ENCODE measurements at regions not wholly inside any gene's neighbourhood (a gene's known extent, or its start where the extent isn't known, plus 50 kb on each side); places are given as distances from the start of the nearest gene placed in this dataset.
"Not testable (repeated sequence)": the region's sequence is repeated elsewhere in the genome, so short reads cannot be mapped to it uniquely, and the experiment has no call there.

DNA sequence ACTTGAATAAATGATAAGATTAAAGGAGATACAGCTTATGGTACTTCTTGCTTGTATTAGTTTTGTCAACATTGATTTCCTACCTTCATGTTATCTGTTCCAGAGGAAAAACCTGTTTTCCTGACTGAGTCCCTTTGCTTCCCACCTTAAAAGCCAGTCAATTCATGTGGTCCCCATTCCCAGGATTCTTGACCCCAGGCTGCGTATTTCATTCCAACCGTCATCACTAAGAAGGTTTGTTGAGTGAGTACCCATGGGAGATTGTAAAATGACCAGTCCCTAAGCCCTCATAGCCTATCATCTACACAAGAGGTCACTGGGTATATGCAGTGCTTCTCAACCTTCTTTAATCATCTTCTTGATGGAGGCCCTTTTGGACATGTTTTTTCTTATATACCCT is 52.2 kb downstream of the BEX3 start:
- in situ Hi-C loops (cut with HindIII; ENCODE audit: low pct_ligation_motif_present, low pct_unique_long_range_greater_than_20kb, low sequenced_read_pairs), result no loop called here
- DNase-seq, result no peak

GRCh38 chrX:103429026-103429425 is 52.7 kb downstream of the BEX3 start:
- in situ Hi-C loops (cut with HindIII; ENCODE audit: low pct_ligation_motif_present, low pct_unique_long_range_greater_than_20kb, low sequenced_read_pairs); DNase-seq: not testable (repeated sequence)

GRCh38 chrX:103431316-103431715 is 55.0 kb downstream of the BEX3 start:
- in situ Hi-C loops (cut with HindIII; ENCODE audit: low pct_ligation_motif_present, low pct_unique_long_range_greater_than_20kb, low sequenced_read_pairs), result no loop called here
- no peak for DNase-seq

- DNase-seq; in situ Hi-C loops (cut with HindIII; ENCODE audit: low pct_ligation_motif_present, low pct_unique_long_range_greater_than_20kb, low sequenced_read_pairs): not testable (repeated sequence)
Observed at GRCh38 chrX:103432841-103433240, 56.5 kb downstream of the BEX3 start.

DNA sequence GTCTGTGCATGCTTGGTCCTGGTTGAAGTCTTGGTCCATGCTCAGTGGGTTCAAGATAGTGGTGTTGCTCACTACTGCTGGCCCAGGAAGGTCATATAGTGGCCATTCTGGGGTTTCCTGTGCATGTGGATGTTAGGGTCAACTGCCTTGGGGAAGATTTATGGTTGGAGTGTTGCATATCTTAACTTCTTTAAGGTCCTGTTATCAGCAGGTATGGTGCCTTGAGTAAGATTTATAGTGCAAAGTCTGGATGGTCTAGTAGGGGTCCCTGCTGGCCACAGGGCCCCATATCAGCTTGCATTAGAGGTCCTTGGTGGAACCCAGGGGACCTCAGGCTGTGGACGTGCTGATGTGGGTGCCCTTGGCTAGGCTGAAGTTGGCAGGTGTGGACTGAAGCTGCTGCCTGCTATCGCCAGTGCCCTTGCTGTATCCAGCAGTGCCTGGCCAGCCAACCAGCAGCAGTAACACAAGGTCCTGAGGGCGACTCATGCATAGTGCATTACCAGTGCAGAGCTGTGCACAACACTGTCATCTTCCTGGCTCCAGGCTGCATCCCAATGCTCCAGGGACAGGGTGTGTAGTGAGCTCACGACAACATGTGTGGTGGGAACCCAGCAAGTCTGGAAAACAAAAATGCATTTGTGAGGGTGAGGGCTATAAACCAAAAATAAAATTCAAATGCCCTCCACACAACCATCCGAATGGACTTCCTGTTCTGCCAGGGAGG is 61.0 kb downstream of the BEX3 start:
- no peak for DNase-seq
- in situ Hi-C loops (cut with HindIII; ENCODE audit: low pct_ligation_motif_present, low pct_unique_long_range_greater_than_20kb, low sequenced_read_pairs), result no loop called here

DNA sequence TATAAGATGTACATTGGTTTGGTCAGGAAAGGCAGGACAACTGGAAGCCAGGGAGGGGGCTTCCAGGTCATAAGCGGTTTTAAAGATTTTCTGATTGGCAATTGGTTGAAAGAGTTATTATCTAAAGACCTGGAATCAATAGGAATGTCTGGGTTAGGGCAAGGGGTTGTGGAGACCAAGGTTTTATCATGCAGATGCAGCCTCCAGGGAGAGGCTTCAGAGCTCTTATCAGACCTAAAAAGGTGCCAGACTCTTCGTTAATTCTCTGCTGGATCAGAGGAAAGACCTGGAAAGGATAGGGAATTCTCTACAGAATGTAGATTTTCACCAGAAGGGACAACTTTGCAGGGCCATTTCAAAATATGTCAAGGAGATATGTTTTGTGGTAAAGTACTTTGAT is 62.8 kb downstream of the BEX3 start:
- in situ Hi-C loops (cut with HindIII; ENCODE audit: low pct_ligation_motif_present, low pct_unique_long_range_greater_than_20kb, low sequenced_read_pairs), result no loop called here
- no peak for DNase-seq

- DNase-seq, result no peak
- in situ Hi-C loops (cut with HindIII; ENCODE audit: low pct_ligation_motif_present, low pct_unique_long_range_greater_than_20kb, low sequenced_read_pairs), result no loop called here
Observed at GRCh38 chrX:103440621-103441020, 64.3 kb downstream of the BEX3 start.

- in situ Hi-C loops (cut with HindIII; ENCODE audit: low pct_ligation_motif_present, low pct_unique_long_range_greater_than_20kb, low sequenced_read_pairs), result no loop called here
- no peak for DNase-seq
Observed at GRCh38 chrX:103441878-103442535, 65.7 kb downstream of the BEX3 start.

DNA sequence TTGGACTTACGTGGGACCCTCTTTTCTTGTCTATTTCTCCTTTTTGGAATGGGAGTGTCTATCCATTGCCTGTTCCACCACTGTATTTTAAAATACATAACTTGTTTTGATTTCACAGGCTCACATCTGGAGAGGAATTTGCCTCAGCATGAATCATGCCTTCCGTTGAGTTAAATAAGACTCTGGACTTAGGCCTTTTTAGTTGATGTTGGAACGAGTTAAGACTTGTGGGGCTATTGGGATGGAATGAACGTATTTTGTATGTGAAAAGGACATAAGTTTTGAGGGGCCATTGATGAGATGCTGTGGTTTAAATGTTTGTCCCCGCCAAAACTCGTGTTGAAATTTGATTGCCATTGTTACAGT is 66.2 kb downstream of the BEX3 start:
- in situ Hi-C loops (cut with HindIII; ENCODE audit: low pct_ligation_motif_present, low pct_unique_long_range_greater_than_20kb, low sequenced_read_pairs), result no loop called here
- no peak for DNase-seq

- DNase-seq, result peak; percentile 20
- in situ Hi-C loops (cut with HindIII; ENCODE audit: low pct_ligation_motif_present, low pct_unique_long_range_greater_than_20kb, low sequenced_read_pairs), result no loop called here
Observed at GRCh38 chrX:103446665-103447302, 70.4 kb downstream of the BEX3 start.

Measured in ACHN (cell line).